ENCODE measurements at regions not wholly inside any gene's neighbourhood (a gene's known extent, or its start where the extent isn't known, plus 50 kb on each side); places are given as distances from the start of the nearest gene placed in this dataset.

- TF ChIP-seq, protein P1, sequence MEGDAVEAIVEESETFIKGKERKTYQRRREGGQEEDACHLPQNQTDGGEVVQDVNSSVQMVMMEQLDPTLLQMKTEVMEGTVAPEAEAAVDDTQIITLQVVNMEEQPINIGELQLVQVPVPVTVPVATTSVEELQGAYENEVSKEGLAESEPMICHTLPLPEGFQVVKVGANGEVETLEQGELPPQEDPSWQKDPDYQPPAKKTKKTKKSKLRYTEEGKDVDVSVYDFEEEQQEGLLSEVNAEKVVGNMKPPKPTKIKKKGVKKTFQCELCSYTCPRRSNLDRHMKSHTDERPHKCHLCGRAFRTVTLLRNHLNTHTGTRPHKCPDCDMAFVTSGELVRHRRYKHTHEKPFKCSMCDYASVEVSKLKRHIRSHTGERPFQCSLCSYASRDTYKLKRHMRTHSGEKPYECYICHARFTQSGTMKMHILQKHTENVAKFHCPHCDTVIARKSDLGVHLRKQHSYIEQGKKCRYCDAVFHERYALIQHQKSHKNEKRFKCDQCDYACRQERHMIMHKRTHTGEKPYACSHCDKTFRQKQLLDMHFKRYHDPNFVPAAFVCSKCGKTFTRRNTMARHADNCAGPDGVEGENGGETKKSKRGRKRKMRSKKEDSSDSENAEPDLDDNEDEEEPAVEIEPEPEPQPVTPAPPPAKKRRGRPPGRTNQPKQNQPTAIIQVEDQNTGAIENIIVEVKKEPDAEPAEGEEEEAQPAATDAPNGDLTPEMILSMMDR (IDR thresholded peaks at IDR 0.05) = no peak
- no peak for TF ChIP-seq ZFX (IDR thresholded peaks at IDR 0.05; ENCODE audit: borderline replicate concordance)
Measured at GRCh38 chr18:64851726-64852125, 702.8 kb upstream of the LINC00305 start.

Data from 22Rv1 (cell line).